ENCODE measurements at regions not wholly inside any gene's neighbourhood (a gene's known extent, or its start where the extent isn't known, plus 50 kb on each side); places are given as distances from the start of the nearest gene placed in this dataset.
A peak's percentile ranks its signal among the peaks of the same experiment; 100 is the strongest.

DNA sequence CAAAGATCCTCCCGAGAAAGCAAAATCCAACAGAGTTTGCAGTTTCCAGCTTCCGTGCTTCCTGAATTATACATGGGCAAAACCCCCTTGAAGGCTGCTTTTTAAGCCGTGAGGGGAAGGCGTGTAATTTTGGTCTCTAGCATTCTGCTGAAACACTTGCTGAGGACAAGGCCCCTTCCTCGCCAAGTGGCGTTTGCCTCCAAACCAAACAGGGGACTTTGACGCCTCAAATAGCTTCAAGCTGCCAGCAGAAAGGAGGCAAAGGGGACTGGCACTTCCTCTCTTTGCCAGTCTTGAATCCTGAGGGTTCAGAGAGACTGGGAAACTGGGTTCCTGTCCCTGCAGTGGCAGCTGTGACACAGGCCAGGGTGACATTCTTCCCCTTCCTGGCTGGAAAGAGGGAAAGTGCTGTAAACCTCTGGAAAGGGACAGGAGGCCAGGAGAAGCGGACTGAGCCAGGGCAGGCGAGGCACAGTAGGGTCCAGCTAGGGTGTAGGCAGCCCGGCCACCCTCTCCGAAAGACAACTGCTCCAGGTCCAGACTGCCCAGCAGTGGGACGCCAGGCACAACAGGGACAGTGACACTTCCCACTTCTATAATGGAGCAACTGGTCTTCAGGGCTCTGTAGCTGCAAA is 96.2 kb upstream of the MED13L start:
- in situ Hi-C loops (cut with MboI; ENCODE audit: low sequenced_read_pairs): no loop called here
- Histone ChIP-seq H3K23ac (ENCODE audit: low read depth, low read length) (no peak overlapping the region; the same call in 1 of the 2 replicates), H3K56ac (ENCODE audit: extremely low read depth, insufficient read depth, low read length) (no peak overlapping the region), H3K4ac (ENCODE audit: low read depth, low read length) (peak overlapping the region; percentile 1; the same call in 1 of the 2 replicates), H4K5ac (ENCODE audit: low read depth, low read length) (no peak overlapping the region), H3K9ac (ENCODE audit: low read depth, low read length) (no peak overlapping the region), H4K91ac (ENCODE audit: insufficient read depth, low read depth, low read length) (peak overlapping the region; percentile 19; the same call in 1 of the 2 replicates), H2AK9ac (replicated peaks; ENCODE audit: low read depth, low read length, poor library complexity) (no peak overlapping the region), H3K4me3 (ENCODE audit: insufficient read depth, low read depth, low read length) (no peak overlapping the region), H3K4me2 (ENCODE audit: low read depth, low read length) (no peak overlapping the region), H3K9me1 (ENCODE audit: insufficient read depth, low read length) (peaks cover 41% of the 10 kb centered on the region), H2BK20ac (ENCODE audit: low read depth, low read length) (no peak overlapping the region; the same call in 1 of the 2 replicates), H2BK15ac (ENCODE audit: low read depth, low read length) (0 out of 3 replicates have a peak overlapping the region, but pooled peaks have one; percentile 1), H2AFZ (replicated peaks; ENCODE audit: low read length, poor library complexity) (peak overlapping the region; percentile 60), H3K79me1 (ENCODE audit: low read depth in 1 of 2, low read length in 2 of 2) (peaks cover 0 to 7% of the 10 kb centered on the region in 2 experiments; a peak in 2 of 4 replicates), H3K4me1 (ENCODE audit: control insufficient read depth, insufficient read depth, low read length) (peaks cover 18% of the 10 kb centered on the region), H4K20me1 (ENCODE audit: insufficient read depth, low read length) (no peaks in the 10 kb centered on the region), H3K27ac (ENCODE audit: insufficient read depth, low read length) (no peak overlapping the region), H2BK120ac (ENCODE audit: low read depth, low read length) (peak overlapping the region; percentile 28; the same call in 1 of the 2 replicates), H2BK5ac (ENCODE audit: low read depth, low read length, poor library complexity, severe bottlenecking) (no peak overlapping the region), H3K18ac (ENCODE audit: low read depth, low read length) (no peak overlapping the region), H3K36me3 (ENCODE audit: control insufficient read depth, insufficient read depth, low read length) (no peaks in the 10 kb centered on the region), H2AK5ac (ENCODE audit: low read depth, low read length) (peak overlapping the region; percentile 44), H4K8ac (ENCODE audit: low read depth in 2 of 2, low read length in 2 of 2) (no peak overlapping the region), H3K9me3 (ENCODE audit: control insufficient read depth, insufficient read depth, low read length) (no peaks in the 10 kb centered on the region), H3K27me3 (ENCODE audit: control insufficient read depth, insufficient read depth, low read length) (no peaks in the 10 kb centered on the region), H3K14ac (replicated peaks; ENCODE audit: low read depth, low read length) (no peak overlapping the region)
- 60% methylated on average over 5 of the region's 12 CpGs; no CpG with 5 or more reads in 1 of the 2 experiments for WGBS, 2 experiments (ENCODE audit: extremely low coverage in 2 of 2, insufficient read length in 1 of 2)
- no peak for DNase-seq
- CTCF ChIA-PET: interaction anchor here (0.5 to 0.6 kb wide), 2 partner anchors 23 to 677 kb away, joined by 4 to 8 read pairs; no protein-coding TSS in a partner anchor
- POLR2A ChIA-PET (ENCODE audit: unreplicated experiment): no interaction called here
- ATAC-seq (ENCODE audit: low read depth): no peak
- no peak for TF ChIP-seq SMC3 (IDR thresholded peaks at IDR 0.05; ENCODE audit: low read depth, low read length)
- no peak for TF ChIP-seq CHD1 (IDR thresholded peaks at IDR 0.05; ENCODE audit: low read depth, low read length)
- TF ChIP-seq, protein P1, sequence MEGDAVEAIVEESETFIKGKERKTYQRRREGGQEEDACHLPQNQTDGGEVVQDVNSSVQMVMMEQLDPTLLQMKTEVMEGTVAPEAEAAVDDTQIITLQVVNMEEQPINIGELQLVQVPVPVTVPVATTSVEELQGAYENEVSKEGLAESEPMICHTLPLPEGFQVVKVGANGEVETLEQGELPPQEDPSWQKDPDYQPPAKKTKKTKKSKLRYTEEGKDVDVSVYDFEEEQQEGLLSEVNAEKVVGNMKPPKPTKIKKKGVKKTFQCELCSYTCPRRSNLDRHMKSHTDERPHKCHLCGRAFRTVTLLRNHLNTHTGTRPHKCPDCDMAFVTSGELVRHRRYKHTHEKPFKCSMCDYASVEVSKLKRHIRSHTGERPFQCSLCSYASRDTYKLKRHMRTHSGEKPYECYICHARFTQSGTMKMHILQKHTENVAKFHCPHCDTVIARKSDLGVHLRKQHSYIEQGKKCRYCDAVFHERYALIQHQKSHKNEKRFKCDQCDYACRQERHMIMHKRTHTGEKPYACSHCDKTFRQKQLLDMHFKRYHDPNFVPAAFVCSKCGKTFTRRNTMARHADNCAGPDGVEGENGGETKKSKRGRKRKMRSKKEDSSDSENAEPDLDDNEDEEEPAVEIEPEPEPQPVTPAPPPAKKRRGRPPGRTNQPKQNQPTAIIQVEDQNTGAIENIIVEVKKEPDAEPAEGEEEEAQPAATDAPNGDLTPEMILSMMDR (conservative IDR thresholded peaks at IDR 0.05; ENCODE audit: low read depth, low read length): no peak
- no peak for TF ChIP-seq FOS (IDR thresholded peaks at IDR 0.05; ENCODE audit: low read depth, low read length)
- TF ChIP-seq BHLHE40 (IDR thresholded peaks at IDR 0.05; ENCODE audit: low read depth, low read length): no peak
- TF ChIP-seq, protein P2, sequence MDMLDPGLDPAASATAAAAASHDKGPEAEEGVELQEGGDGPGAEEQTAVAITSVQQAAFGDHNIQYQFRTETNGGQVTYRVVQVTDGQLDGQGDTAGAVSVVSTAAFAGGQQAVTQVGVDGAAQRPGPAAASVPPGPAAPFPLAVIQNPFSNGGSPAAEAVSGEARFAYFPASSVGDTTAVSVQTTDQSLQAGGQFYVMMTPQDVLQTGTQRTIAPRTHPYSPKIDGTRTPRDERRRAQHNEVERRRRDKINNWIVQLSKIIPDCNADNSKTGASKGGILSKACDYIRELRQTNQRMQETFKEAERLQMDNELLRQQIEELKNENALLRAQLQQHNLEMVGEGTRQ (IDR thresholded peaks at IDR 0.05; ENCODE audit: low read depth, low read length): no peak
- TF ChIP-seq CEBPB (IDR thresholded peaks at IDR 0.05; ENCODE audit: low read depth, low read length): no peak
- no peak for TF ChIP-seq MXI1 (IDR thresholded peaks at IDR 0.05; ENCODE audit: borderline replicate concordance, low read depth, low read length)
- TF ChIP-seq RCOR1 (IDR thresholded peaks at IDR 0.05; ENCODE audit: insufficient replicate concordance, low read length): no peak
- TF ChIP-seq MAZ (IDR thresholded peaks at IDR 0.05; ENCODE audit: borderline replicate concordance, low read depth, low read length): no peak
- no peak for TF ChIP-seq NFE2L2 (IDR thresholded peaks at IDR 0.05; ENCODE audit: low read depth, low read length)
- TF ChIP-seq MAFK (IDR thresholded peaks at IDR 0.05; ENCODE audit: low read depth, low read length): no peak
- TF ChIP-seq, protein P3, sequence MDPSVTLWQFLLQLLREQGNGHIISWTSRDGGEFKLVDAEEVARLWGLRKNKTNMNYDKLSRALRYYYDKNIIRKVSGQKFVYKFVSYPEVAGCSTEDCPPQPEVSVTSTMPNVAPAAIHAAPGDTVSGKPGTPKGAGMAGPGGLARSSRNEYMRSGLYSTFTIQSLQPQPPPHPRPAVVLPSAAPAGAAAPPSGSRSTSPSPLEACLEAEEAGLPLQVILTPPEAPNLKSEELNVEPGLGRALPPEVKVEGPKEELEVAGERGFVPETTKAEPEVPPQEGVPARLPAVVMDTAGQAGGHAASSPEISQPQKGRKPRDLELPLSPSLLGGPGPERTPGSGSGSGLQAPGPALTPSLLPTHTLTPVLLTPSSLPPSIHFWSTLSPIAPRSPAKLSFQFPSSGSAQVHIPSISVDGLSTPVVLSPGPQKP (IDR thresholded peaks at IDR 0.05; ENCODE audit: borderline replicate concordance, low read depth, low read length): no peak
- no peak for TF ChIP-seq RAD21 (IDR thresholded peaks at IDR 0.05; ENCODE audit: low read length)
- BruUV-seq (replicated peaks): no TSS peak
- intact Hi-C loops (cut with micrococcal nuclease): no loop called here
- dilution Hi-C loops (cut with HindIII; ENCODE audit: low sequenced_read_pairs, unreplicated experiment): no loop called here

Data from IMR-90 (cell line).